ENCODE measurements at regions not wholly inside any gene's neighbourhood (a gene's known extent, or its start where the extent isn't known, plus 50 kb on each side); places are given as distances from the start of the nearest gene placed in this dataset.
"Not testable (repeated sequence)": the region's sequence is repeated elsewhere in the genome, so short reads cannot be mapped to it uniquely, and the experiment has no call there.

GRCh38 chr10:63795094-63795860 is 274.1 kb downstream of the REEP3 start:
- DNase-seq, result no peak

GRCh38 chr10:63798599-63799498 is 277.6 kb downstream of the REEP3 start:
- DNase-seq, result no peak

GRCh38 chr10:63799521-63800300 is 278.5 kb downstream of the REEP3 start:
- DNase-seq, result no peak

- no peak for DNase-seq
Observed at GRCh38 chr10:63801166-63801565, 280.0 kb downstream of the REEP3 start.

- DNase-seq, result no peak
Observed at GRCh38 chr10:63806330-63806729, 285.1 kb downstream of the REEP3 start.

- DNase-seq, result no peak
Observed at GRCh38 chr10:63812501-63812900, 291.3 kb downstream of the REEP3 start.

- DNase-seq, result no peak
Observed at GRCh38 chr10:63819753-63820329, 298.6 kb downstream of the REEP3 start.

- DNase-seq, result no peak
Observed at GRCh38 chr10:63822496-63822895, 301.3 kb downstream of the REEP3 start.

GRCh38 chr10:63825111-63825510 is 303.9 kb downstream of the REEP3 start:
- no peak for DNase-seq

GRCh38 chr10:63825766-63826165 is 304.6 kb downstream of the REEP3 start:
- DNase-seq, result no peak

- DNase-seq, result not testable (repeated sequence)
Observed at GRCh38 chr10:63827018-63827417, 305.8 kb downstream of the REEP3 start.

- no peak for DNase-seq
Observed at GRCh38 chr10:63829020-63829419, 307.8 kb downstream of the REEP3 start.

GRCh38 chr10:63829573-63830149 is 308.5 kb downstream of the REEP3 start:
- no peak for DNase-seq

GRCh38 chr10:63832686-63833085 is 311.5 kb downstream of the REEP3 start:
- DNase-seq, result no peak

GRCh38 chr10:63833411-63834060 is 312.3 kb downstream of the REEP3 start:
- no peak for DNase-seq

- no peak for DNase-seq
Observed at GRCh38 chr10:63836666-63837442, 315.7 kb downstream of the REEP3 start.

GRCh38 chr10:63841761-63842160 is 320.6 kb downstream of the REEP3 start:
- DNase-seq, result no peak

GRCh38 chr10:63843107-63843506 is 321.9 kb downstream of the REEP3 start:
- no peak for DNase-seq

GRCh38 chr10:63848871-63849270 is 327.7 kb downstream of the REEP3 start:
- not testable (repeated sequence) for DNase-seq

- DNase-seq, result no peak
Observed at GRCh38 chr10:63862860-63863259, 341.7 kb downstream of the REEP3 start.

GRCh38 chr10:63865210-63865609 is 344.0 kb downstream of the REEP3 start:
- no peak for DNase-seq
